IPS DF 4.7 (cell line): ENCODE measurements at regions not wholly inside any gene's neighbourhood (a gene's known extent, or its start where the extent isn't known, plus 50 kb on each side); places are given as distances from the start of the nearest gene placed in this dataset.
A peak's percentile ranks its signal among the peaks of the same experiment; 100 is the strongest.
"Not testable (repeated sequence)": the region's sequence is repeated elsewhere in the genome, so short reads cannot be mapped to it uniquely, and the experiment has no call there.

ENCODE experiments used
- DNase-seq: peaks from one replicate; pipeline ENCODE4 v3.0.0-alpha.2; 2013; ENCODE audit warnings: low spot score; ENCODE audit errors: extremely low read depth

- no peak for DNase-seq
Observed at GRCh38 chr3:152621006-152621868, 213.7 kb upstream of the P2RY1 start.

- no peak for DNase-seq
Observed at GRCh38 chr3:152621967-152622810, 212.7 kb upstream of the P2RY1 start.

GRCh38 chr3:152622811-152623167 lies 212.1 kb upstream of the P2RY1 start:
- DNase-seq: no peak

GRCh38 chr3:152623286-152623911 lies 211.5 kb upstream of the P2RY1 start:
- no peak for DNase-seq

- no peak for DNase-seq
Observed at GRCh38 chr3:152626226-152626625, 208.7 kb upstream of the P2RY1 start.

- DNase-seq: no peak
Observed at GRCh38 chr3:152628496-152628895, 206.4 kb upstream of the P2RY1 start.

GRCh38 chr3:152629363-152630122 lies 205.4 kb upstream of the P2RY1 start:
- no peak for DNase-seq

- DNase-seq: no peak
Observed at GRCh38 chr3:152635389-152635788, 199.5 kb upstream of the P2RY1 start.

GRCh38 chr3:152636651-152637050 lies 198.3 kb upstream of the P2RY1 start:
- DNase-seq: no peak

GRCh38 chr3:152638214-152638613 lies 196.7 kb upstream of the P2RY1 start:
- DNase-seq: no peak

- no peak for DNase-seq
Observed at GRCh38 chr3:152638707-152639450, 196.1 kb upstream of the P2RY1 start.

GRCh38 chr3:152641198-152641597 lies 193.7 kb upstream of the P2RY1 start:
- DNase-seq: no peak

GRCh38 chr3:152642658-152643057 lies 192.3 kb upstream of the P2RY1 start:
- DNase-seq: no peak

- no peak for DNase-seq
Observed at GRCh38 chr3:152644478-152644877, 190.5 kb upstream of the P2RY1 start.

- no peak for DNase-seq
Observed at GRCh38 chr3:152646004-152646403, 188.9 kb upstream of the P2RY1 start.

- DNase-seq: no peak
Observed at GRCh38 chr3:152650177-152650576, 184.8 kb upstream of the P2RY1 start.

GRCh38 chr3:152650923-152651322 lies 184.0 kb upstream of the P2RY1 start:
- DNase-seq: not testable (repeated sequence)

- no peak for DNase-seq
Observed at GRCh38 chr3:152656214-152656971, 178.5 kb upstream of the P2RY1 start.

- DNase-seq: peak; percentile 38
Observed at GRCh38 chr3:152656972-152657355, 178.0 kb upstream of the P2RY1 start.
